ENCODE measurements at regions not wholly inside any gene's neighbourhood (a gene's known extent, or its start where the extent isn't known, plus 50 kb on each side); places are given as distances from the start of the nearest gene placed in this dataset.

GRCh38 chr1:38446936-38447335 lies 400.3 kb upstream of the POU3F1 start:
- no peak overlapping the region for H3K4me3 ChIP-seq (ENCODE audit: low read depth, low read length)
- DNase-seq (ENCODE audit: low read depth): no peak
- TF ChIP-seq CTCF (IDR thresholded peaks at IDR 0.05; ENCODE audit: control insufficient read depth, extremely low read depth, insufficient read depth): no peak

DNA sequence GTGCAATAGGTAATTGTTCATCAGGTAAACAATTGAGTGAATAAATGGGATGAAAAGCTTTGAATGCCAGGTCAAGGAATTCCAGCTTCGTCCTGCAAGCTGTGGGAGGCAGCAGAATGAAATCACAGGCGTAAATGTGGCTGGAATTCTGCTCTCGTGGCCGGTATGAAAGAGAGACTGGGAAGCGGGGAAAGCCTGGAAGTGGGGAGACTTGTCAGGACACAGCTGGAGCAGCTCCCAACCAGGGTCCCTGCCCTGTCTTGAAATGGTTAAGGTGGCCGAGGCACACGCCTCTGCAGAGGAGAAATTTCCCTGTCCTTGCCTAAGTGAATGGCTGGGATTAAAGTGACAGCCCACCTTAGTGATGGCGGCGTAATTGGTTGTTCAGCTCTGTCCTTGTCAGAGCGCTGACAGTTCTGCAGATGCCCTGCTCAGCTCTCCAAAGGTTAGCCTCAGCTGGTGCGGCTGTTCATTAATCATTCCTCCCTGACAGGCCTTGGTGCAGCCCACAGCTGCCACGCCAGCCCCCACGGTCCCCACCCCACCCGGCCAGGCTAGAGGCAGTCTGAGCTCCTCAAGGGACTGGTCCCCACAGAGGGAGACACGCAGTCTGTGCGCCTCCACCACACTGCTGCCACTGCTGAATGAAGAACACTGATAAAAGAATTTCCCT lies 398.3 kb upstream of the POU3F1 start:
- TF ChIP-seq CTCF (IDR thresholded peaks at IDR 0.05; ENCODE audit: control insufficient read depth, extremely low read depth, insufficient read depth): no peak
- H3K4me3 ChIP-seq (ENCODE audit: low read depth, low read length): no peak overlapping the region
- no peak for DNase-seq (ENCODE audit: low read depth)

DNA sequence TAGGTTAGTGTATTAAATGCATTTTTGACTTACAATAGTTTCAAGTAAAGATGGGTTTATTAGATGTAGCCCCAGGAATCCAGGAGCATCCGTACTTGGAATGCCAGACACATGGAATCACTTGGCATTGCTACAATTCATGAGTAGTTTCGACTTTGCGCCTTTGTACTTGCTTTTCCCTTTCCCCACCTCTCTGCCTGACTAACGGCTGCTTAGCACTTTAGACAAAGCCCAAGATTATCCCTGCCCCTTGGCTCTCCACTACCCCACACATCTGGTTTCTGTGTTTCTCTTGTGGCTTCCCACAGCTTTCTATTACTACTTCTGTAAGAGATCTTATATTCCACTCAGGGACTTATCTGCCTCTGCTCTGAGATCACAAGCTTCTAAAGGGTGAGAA lies 397.7 kb upstream of the POU3F1 start:
- no peak for DNase-seq (ENCODE audit: low read depth)
- no peak for TF ChIP-seq CTCF (IDR thresholded peaks at IDR 0.05; ENCODE audit: control insufficient read depth, extremely low read depth, insufficient read depth)
- no peak overlapping the region for H3K4me3 ChIP-seq (ENCODE audit: low read depth, low read length)

- H3K4me3 ChIP-seq (ENCODE audit: low read depth, low read length): no peak overlapping the region
- no peak for DNase-seq (ENCODE audit: low read depth)
- no peak for TF ChIP-seq CTCF (IDR thresholded peaks at IDR 0.05; ENCODE audit: control insufficient read depth, extremely low read depth, insufficient read depth)
Observed at GRCh38 chr1:38440402-38440801, 393.8 kb upstream of the POU3F1 start.

- no peak overlapping the region for H3K4me3 ChIP-seq (ENCODE audit: low read depth, low read length)
- no peak for TF ChIP-seq CTCF (IDR thresholded peaks at IDR 0.05; ENCODE audit: control insufficient read depth, extremely low read depth, insufficient read depth)
- no peak for DNase-seq (ENCODE audit: low read depth)
Observed at GRCh38 chr1:38436749-38437148, 390.2 kb upstream of the POU3F1 start.

- DNase-seq (ENCODE audit: low read depth): no peak
- H3K4me3 ChIP-seq (ENCODE audit: low read depth, low read length): no peak overlapping the region
- TF ChIP-seq CTCF (IDR thresholded peaks at IDR 0.05; ENCODE audit: control insufficient read depth, extremely low read depth, insufficient read depth): no peak
Observed at GRCh38 chr1:38436006-38436405, 389.4 kb upstream of the POU3F1 start.

DNA sequence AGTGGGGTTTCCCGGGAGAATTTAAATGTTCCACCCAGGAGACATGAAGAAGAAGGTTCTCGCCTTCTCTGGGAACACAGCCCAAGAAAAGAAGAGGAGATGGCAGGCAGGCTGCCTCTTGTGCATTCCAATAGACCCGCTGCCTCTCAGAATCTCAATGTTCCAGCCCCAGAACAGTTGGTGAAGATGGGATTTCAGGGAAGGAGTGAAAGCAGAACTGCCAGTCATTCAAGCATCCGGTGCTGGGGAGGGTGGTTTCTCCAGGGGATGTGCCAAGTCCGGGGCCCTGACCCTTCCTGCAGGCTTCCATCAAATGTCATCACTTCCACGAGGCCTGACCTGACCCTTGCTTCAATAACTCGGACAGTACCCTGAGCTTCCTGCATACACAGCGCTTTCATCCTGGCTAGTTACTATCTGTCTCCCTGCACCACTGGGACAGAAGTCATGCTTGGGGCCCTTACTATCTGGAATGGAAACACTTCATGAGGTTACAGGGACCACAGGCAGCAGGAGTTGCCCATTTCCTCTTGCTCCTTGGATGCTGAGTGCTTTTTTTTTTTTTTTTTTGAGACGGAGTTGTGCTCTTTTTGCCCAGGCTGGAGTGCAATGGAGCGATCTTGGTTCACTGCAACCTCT lies 386.6 kb upstream of the POU3F1 start:
- no peak for TF ChIP-seq CTCF (IDR thresholded peaks at IDR 0.05; ENCODE audit: control insufficient read depth, extremely low read depth, insufficient read depth)
- H3K4me3 ChIP-seq (ENCODE audit: low read depth, low read length): no peak overlapping the region
- no peak for DNase-seq (ENCODE audit: low read depth)
